ENCODE measurements at regions not wholly inside any gene's neighbourhood (a gene's known extent, or its start where the extent isn't known, plus 50 kb on each side); places are given as distances from the start of the nearest gene placed in this dataset.
"Not testable (repeated sequence)": the region's sequence is repeated elsewhere in the genome, so short reads cannot be mapped to it uniquely, and the experiment has no call there.

- DNase-seq (ENCODE audit: low spot score): no peak
Measured at GRCh38 chr9:17846948-17847655, 268.2 kb downstream of the SH3GL2 start.

- DNase-seq (ENCODE audit: low spot score): no peak
Measured at GRCh38 chr9:17847908-17848307, 269.0 kb downstream of the SH3GL2 start.

GRCh38 chr9:17852108-17852507 is 273.2 kb downstream of the SH3GL2 start:
- no peak for DNase-seq (ENCODE audit: low spot score)

GRCh38 chr9:17854487-17854886 is 275.6 kb downstream of the SH3GL2 start:
- DNase-seq (ENCODE audit: low spot score): no peak

GRCh38 chr9:17856995-17857394 is 278.1 kb downstream of the SH3GL2 start:
- DNase-seq (ENCODE audit: low spot score): no peak

- DNase-seq (ENCODE audit: low spot score): no peak
Measured at GRCh38 chr9:17859228-17859627, 280.4 kb downstream of the SH3GL2 start.

GRCh38 chr9:17859987-17860386 is 281.1 kb downstream of the SH3GL2 start:
- no peak for DNase-seq (ENCODE audit: low spot score)

GRCh38 chr9:17862101-17862500 is 283.2 kb downstream of the SH3GL2 start:
- DNase-seq (ENCODE audit: low spot score): no peak

- DNase-seq (ENCODE audit: low spot score): no peak
Measured at GRCh38 chr9:17862629-17863028, 283.8 kb downstream of the SH3GL2 start.

GRCh38 chr9:17863213-17863883 is 284.5 kb downstream of the SH3GL2 start:
- DNase-seq (ENCODE audit: low spot score): no peak

GRCh38 chr9:17863924-17864323 is 285.1 kb downstream of the SH3GL2 start:
- no peak for DNase-seq (ENCODE audit: low spot score)

GRCh38 chr9:17864951-17865350 is 286.1 kb downstream of the SH3GL2 start:
- no peak for DNase-seq (ENCODE audit: low spot score)

- DNase-seq (ENCODE audit: low spot score): no peak
Measured at GRCh38 chr9:17865881-17866280, 287.0 kb downstream of the SH3GL2 start.

GRCh38 chr9:17870722-17871121 is 291.9 kb downstream of the SH3GL2 start:
- no peak for DNase-seq (ENCODE audit: low spot score)

GRCh38 chr9:17871213-17871890 is 292.5 kb downstream of the SH3GL2 start:
- no peak for DNase-seq (ENCODE audit: low spot score)

GRCh38 chr9:17875886-17876285 is 297.0 kb downstream of the SH3GL2 start:
- DNase-seq (ENCODE audit: low spot score): no peak

- no peak for DNase-seq (ENCODE audit: low spot score)
Measured at GRCh38 chr9:17876687-17877086, 297.8 kb downstream of the SH3GL2 start.

GRCh38 chr9:17878810-17879370 is 300.0 kb downstream of the SH3GL2 start:
- no peak for DNase-seq (ENCODE audit: low spot score)

- DNase-seq (ENCODE audit: low spot score): no peak
Measured at GRCh38 chr9:17881371-17881770, 302.5 kb downstream of the SH3GL2 start.

GRCh38 chr9:17882688-17883594 is 304.1 kb downstream of the SH3GL2 start:
- no peak for DNase-seq (ENCODE audit: low spot score)

GRCh38 chr9:17888066-17888465 is 309.2 kb downstream of the SH3GL2 start:
- DNase-seq (ENCODE audit: low spot score): no peak

GRCh38 chr9:17888964-17889363 is 310.1 kb downstream of the SH3GL2 start:
- DNase-seq (ENCODE audit: low spot score): not testable (repeated sequence)
